Breast epithelium (tissue), 4 donors: ENCODE measurements at regions not wholly inside any gene's neighbourhood (a gene's known extent, or its start where the extent isn't known, plus 50 kb on each side); places are given as distances from the start of the nearest gene placed in this dataset.
A peak's percentile ranks its signal among the peaks of the same experiment; 100 is the strongest.

Experiments used
- DNase-seq, 2 donors: peaks; one replicate each; pipeline ENCODE4 v3.0.0-alpha.2; 2019; ENCODE audit warnings: low spot score in 2 of 2
- H3K27ac ChIP-seq, 2 donors: fragments of 200-600 bp; sonication (generic) in 1 of 2; one replicate each; pipeline ENCODE4 v1.5.1; 2016 to 2019; ENCODE audit warnings: mild to moderate bottlenecking in 1 of 2
- H3K27me3 ChIP-seq, 2 donors: fragments of 200-600 bp; sonication (generic) in 1 of 2; one replicate each; pipeline versions ENCODE4 v1.5.1 to v1.6.0; 2017 to 2019; ENCODE audit warnings: control low read depth in 1 of 2, mild to moderate bottlenecking in 1 of 2
- H3K36me3 ChIP-seq: fragments of 200-600 bp; one replicate; pipeline ENCODE4 v1.5.1; 2019
- H3K4me1 ChIP-seq, 2 donors: fragments of 200-600 bp; sonication (generic); one replicate each; pipeline ENCODE4 v1.5.1; 2016 to 2019; ENCODE audit warnings: control low read depth in 1 of 2
- H3K4me3 ChIP-seq, 3 donors: fragments of 200-600 bp; sonication (generic); 1 replicate in 2 of 3; 2 replicates in 1 of 3; pipeline ENCODE4 v1.5.1; 2016 to 2019; ENCODE audit warnings: mild to moderate bottlenecking in 3 of 3, moderate library complexity in 2 of 3
- H3K9me3 ChIP-seq, 2 donors: fragments of 200-600 bp; sonication (generic) in 1 of 2; one replicate each; pipeline ENCODE4 v1.5.1; 2016 to 2019; ENCODE audit warnings: control low read depth in 1 of 2
- CTCF ChIP-seq, 3 donors: fragments of 450-650 bp; IDR thresholded peaks; one replicate each; pipeline ENCODE4 v1.5.1; 2016 to 2017; ENCODE audit warnings: antibody characterized with exemption in 3 of 3, mild to moderate bottlenecking in 3 of 3, moderate library complexity in 3 of 3
- POLR2A ChIP-seq: fragments of 450-650 bp; IDR thresholded peaks from one replicate; pipeline ENCODE4 v1.6.1; 2016; ENCODE audit warnings: antibody characterized with exemption, mild to moderate bottlenecking, moderate library complexity
- POLR2AphosphoS5 ChIP-seq, 3 donors: sonication (generic); formaldehyde crosslinking; IDR thresholded peaks; one replicate each; pipeline ENCODE4 v1.6.1; 2017; ENCODE audit warnings: antibody characterized with exemption in 3 of 3
- intact Hi-C: fragments of 100-400 bp; cut with DNase I; formaldehyde crosslinking; loops from one replicate; pipeline ENCODE4 v1.15.1; 2023; ENCODE audit warnings: low total_unique reads

GRCh38 chr6:85866758-85867401 is 224.2 kb upstream of the SYNCRIP start:
- no peaks in the 10 kb centered on the region for H3K4me1 ChIP-seq
- H3K4me3 ChIP-seq = peak overlapping the region in 1 of 3 donors; percentile 59
- H3K9me3 ChIP-seq = no peaks in the 10 kb centered on the region
- TF ChIP-seq POLR2A = no peak
- TF ChIP-seq CTCF (IDR thresholded peaks at IDR 0.05) = no peak
- no peak for TF ChIP-seq POLR2AphosphoS5 (IDR thresholded peaks at IDR 0.05)
- H3K36me3 ChIP-seq = no peaks in the 10 kb centered on the region
- no peak overlapping the region for H3K27ac ChIP-seq
- no peaks in the 10 kb centered on the region for H3K27me3 ChIP-seq
- no peak for DNase-seq
- intact Hi-C loops = no loop called here

- Histone ChIP-seq H3K4me3 (peak overlapping the region; percentile 38 to 59 (median 45)), H3K27me3 (no peaks in the 10 kb centered on the region), H3K9me3 (no peaks in the 10 kb centered on the region), H3K4me1 (no peaks in the 10 kb centered on the region), H3K36me3 (no peaks in the 10 kb centered on the region), H3K27ac (no peak overlapping the region)
- intact Hi-C loops = no loop called here
- TF ChIP-seq CTCF (IDR thresholded peaks at IDR 0.05) = no peak
- TF ChIP-seq POLR2A = no peak
- no peak for TF ChIP-seq POLR2AphosphoS5 (IDR thresholded peaks at IDR 0.05)
- DNase-seq = no peak
Observed at GRCh38 chr6:85866370-85866730, 223.7 kb upstream of the SYNCRIP start.

GRCh38 chr6:85865420-85866369 is 223.0 kb upstream of the SYNCRIP start:
- TF ChIP-seq POLR2AphosphoS5 (IDR thresholded peaks at IDR 0.05) (no peak), POLR2A (no peak), CTCF (IDR thresholded peaks at IDR 0.05) (no peak)
- no peak for DNase-seq

GRCh38 chr6:85864453-85865401 is 222.0 kb upstream of the SYNCRIP start:
- Histone ChIP-seq H3K27ac (peak overlapping the region in 1 of 2 donors; percentile 10), H3K4me1 (no peaks in the 10 kb centered on the region), H3K4me3 (peak overlapping the region in 2 of 3 donors; percentile 45 to 59), H3K9me3 (no peaks in the 10 kb centered on the region), H3K27me3 (no peaks in the 10 kb centered on the region), H3K36me3 (no peaks in the 10 kb centered on the region)
- no peak for DNase-seq
- intact Hi-C loops = no loop called here
- TF ChIP-seq CTCF (IDR thresholded peaks at IDR 0.05) = no peak
- TF ChIP-seq POLR2A = no peak

More at GRCh38 chr6:85865420-85866369, 223.0 kb upstream of the SYNCRIP start:
- no peak overlapping the region for H3K27ac ChIP-seq
- intact Hi-C loops = no loop called here
- peak overlapping the region; percentile 38 to 59 (median 45) for H3K4me3 ChIP-seq
- H3K4me1 ChIP-seq = no peaks in the 10 kb centered on the region
- H3K27me3 ChIP-seq = no peaks in the 10 kb centered on the region
- H3K9me3 ChIP-seq = no peaks in the 10 kb centered on the region
- no peaks in the 10 kb centered on the region for H3K36me3 ChIP-seq
